Mesothelial cell of epicardium (in vitro differentiated cells): ENCODE measurements at regions not wholly inside any gene's neighbourhood (a gene's known extent, or its start where the extent isn't known, plus 50 kb on each side); places are given as distances from the start of the nearest gene placed in this dataset.

Experiments used
- DNase-seq, 2 experiments: peaks; one replicate each; pipeline ENCODE4 v3.0.0; 2021; ENCODE audit warnings: low spot score in 2 of 2; ENCODE audit not compliant: unreplicated experiment in 2 of 2
- H3K27ac Mint-ChIP-seq: 2 replicates; pipeline ENCODE4 v1.8.0; 2021; ENCODE audit warnings: mixed read lengths
- H3K27me3 Mint-ChIP-seq: 2 replicates; pipeline ENCODE4 v1.8.0; 2021; ENCODE audit warnings: low read depth, mixed read lengths
- H3K36me3 Mint-ChIP-seq: 2 replicates; pipeline ENCODE4 v1.8.0; 2021; ENCODE audit warnings: mixed read lengths
- H3K4me1 Mint-ChIP-seq: 2 replicates; pipeline ENCODE4 v1.8.0; 2021; ENCODE audit warnings: mixed read lengths
- H3K4me3 Mint-ChIP-seq: 2 replicates; pipeline ENCODE4 v1.8.0; 2021; ENCODE audit warnings: mild to moderate bottlenecking, moderate library complexity, mixed read lengths
- H3K9me3 Mint-ChIP-seq: 2 replicates; pipeline ENCODE4 v1.8.0; 2021; ENCODE audit warnings: mixed read lengths
- TF ChIP-seq, protein P1 (sequence below): fragments of 200-600 bp; sonication (generic); IDR thresholded peaks from one replicate; pipeline ENCODE4 v1.5.0; 2021; ENCODE audit warnings: antibody characterized with exemption; ENCODE audit not compliant: unreplicated experiment

DNA sequence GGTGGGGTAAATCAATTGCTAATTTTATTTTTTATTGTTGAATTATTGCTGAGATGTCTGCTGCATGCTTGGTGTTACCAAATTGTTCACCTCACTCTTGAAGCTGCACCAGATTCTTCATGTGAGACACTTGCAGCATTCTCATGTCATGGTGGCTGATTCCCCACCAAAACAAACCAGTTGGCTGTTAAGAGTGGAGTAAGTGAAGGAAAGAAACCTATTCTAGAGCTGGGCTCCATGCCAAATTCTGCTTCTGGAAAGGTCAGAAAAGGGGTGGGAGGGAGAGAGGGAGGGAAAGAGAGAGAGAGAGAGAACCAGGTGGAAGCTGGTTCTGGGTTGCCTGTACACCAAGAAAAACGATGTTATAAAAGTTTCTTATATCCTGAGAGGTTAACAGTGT is 317.5 kb upstream of the THRB start:
- H3K4me1 Mint-ChIP-seq: peaks cover 8% of the 10 kb centered on the region
- TF ChIP-seq, protein P1, sequence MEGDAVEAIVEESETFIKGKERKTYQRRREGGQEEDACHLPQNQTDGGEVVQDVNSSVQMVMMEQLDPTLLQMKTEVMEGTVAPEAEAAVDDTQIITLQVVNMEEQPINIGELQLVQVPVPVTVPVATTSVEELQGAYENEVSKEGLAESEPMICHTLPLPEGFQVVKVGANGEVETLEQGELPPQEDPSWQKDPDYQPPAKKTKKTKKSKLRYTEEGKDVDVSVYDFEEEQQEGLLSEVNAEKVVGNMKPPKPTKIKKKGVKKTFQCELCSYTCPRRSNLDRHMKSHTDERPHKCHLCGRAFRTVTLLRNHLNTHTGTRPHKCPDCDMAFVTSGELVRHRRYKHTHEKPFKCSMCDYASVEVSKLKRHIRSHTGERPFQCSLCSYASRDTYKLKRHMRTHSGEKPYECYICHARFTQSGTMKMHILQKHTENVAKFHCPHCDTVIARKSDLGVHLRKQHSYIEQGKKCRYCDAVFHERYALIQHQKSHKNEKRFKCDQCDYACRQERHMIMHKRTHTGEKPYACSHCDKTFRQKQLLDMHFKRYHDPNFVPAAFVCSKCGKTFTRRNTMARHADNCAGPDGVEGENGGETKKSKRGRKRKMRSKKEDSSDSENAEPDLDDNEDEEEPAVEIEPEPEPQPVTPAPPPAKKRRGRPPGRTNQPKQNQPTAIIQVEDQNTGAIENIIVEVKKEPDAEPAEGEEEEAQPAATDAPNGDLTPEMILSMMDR: no peak
- no peaks in the 10 kb centered on the region for H3K27me3 Mint-ChIP-seq

DNA sequence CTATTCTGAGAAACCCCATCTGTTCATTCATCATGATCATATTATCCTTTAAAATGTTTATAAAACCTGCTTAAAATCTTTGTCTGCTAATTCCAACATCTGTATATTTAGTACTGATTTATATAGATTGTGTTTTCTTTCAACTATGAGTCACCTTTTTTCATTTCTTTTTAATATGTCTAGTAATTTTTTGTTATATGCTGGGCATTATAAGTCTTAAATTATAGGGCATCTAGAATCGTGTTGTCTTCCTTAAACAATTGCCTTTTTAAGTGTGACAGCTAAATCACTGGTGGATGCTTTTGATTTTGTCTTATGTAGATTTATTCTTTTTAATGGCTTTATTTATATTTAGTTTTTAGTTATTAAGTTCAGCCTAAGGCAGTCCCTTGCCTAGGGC is 323.4 kb upstream of the THRB start:
- TF ChIP-seq, protein P1: no peak
- H3K27me3 Mint-ChIP-seq: no peaks in the 10 kb centered on the region
- DNase-seq: no peak
- H3K9me3 Mint-ChIP-seq: peaks cover 21% of the 10 kb centered on the region
- H3K4me1 Mint-ChIP-seq: peaks cover 4% of the 10 kb centered on the region
- no peak overlapping the region for H3K27ac Mint-ChIP-seq
- H3K4me3 Mint-ChIP-seq: no peak overlapping the region
- H3K36me3 Mint-ChIP-seq: peaks cover 7% of the 10 kb centered on the region

More for the DNA sequence above, 317.5 kb upstream of the THRB start:
- H3K27ac Mint-ChIP-seq: no peak overlapping the region
- H3K4me3 Mint-ChIP-seq: no peak overlapping the region
- H3K36me3 Mint-ChIP-seq: no peaks in the 10 kb centered on the region
- DNase-seq: no peak
- peaks cover 20% of the 10 kb centered on the region for H3K9me3 Mint-ChIP-seq

DNA sequence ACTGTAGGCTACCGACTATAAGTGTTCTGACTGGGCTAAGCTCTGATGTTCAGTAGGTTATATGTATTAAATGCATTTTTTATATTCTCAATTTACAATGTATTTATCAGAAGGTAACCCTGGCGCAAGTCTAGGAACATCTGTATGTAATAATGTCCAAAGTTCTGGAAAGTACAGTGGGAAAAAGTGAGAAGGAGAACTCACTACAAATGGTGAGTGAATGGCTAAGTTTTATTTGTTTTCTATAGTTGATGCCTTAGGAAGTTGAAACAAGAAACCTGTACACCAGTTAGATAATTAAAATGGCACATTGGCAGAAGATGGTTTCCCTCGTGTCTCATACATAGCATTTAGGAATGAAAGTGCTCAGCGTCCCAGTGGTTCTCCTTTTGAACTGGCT is 333.4 kb upstream of the THRB start:
- H3K36me3 Mint-ChIP-seq: no peaks in the 10 kb centered on the region
- peaks cover 20% of the 10 kb centered on the region for H3K4me1 Mint-ChIP-seq
- no peak for DNase-seq
- peak overlapping the region; percentile 86 for H3K4me3 Mint-ChIP-seq
- H3K9me3 Mint-ChIP-seq: no peaks in the 10 kb centered on the region
- TF ChIP-seq, protein P1: no peak
- peaks cover 25% of the 10 kb centered on the region for H3K27me3 Mint-ChIP-seq
- H3K27ac Mint-ChIP-seq: no peak overlapping the region

DNA sequence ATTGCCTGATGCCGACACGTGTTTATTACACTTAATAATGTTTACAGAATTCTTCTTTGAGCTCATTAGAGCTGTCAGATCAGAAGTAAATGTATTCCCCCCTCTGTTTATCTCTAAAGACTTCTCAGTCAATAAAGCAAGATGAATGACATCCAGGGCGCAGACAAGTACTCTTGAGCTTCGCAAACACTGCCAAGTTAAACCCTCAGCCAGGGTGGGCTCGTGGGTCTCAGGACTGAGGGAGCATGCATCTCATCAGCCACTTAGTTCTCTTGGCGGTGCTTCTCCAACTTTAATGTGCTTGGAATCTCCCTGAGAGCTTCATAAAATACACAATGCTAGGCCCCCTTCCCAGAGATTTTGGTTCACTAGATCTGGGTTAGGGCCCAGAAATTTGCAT is 333.9 kb upstream of the THRB start:
- Mint-ChIP-seq H3K27ac (no peak overlapping the region), H3K9me3 (no peaks in the 10 kb centered on the region), H3K36me3 (no peaks in the 10 kb centered on the region), H3K27me3 (peaks cover 25% of the 10 kb centered on the region), H3K4me1 (peaks cover 20% of the 10 kb centered on the region), H3K4me3 (peak overlapping the region; percentile 86)
- TF ChIP-seq, protein P1: no peak
- DNase-seq: no peak

DNA sequence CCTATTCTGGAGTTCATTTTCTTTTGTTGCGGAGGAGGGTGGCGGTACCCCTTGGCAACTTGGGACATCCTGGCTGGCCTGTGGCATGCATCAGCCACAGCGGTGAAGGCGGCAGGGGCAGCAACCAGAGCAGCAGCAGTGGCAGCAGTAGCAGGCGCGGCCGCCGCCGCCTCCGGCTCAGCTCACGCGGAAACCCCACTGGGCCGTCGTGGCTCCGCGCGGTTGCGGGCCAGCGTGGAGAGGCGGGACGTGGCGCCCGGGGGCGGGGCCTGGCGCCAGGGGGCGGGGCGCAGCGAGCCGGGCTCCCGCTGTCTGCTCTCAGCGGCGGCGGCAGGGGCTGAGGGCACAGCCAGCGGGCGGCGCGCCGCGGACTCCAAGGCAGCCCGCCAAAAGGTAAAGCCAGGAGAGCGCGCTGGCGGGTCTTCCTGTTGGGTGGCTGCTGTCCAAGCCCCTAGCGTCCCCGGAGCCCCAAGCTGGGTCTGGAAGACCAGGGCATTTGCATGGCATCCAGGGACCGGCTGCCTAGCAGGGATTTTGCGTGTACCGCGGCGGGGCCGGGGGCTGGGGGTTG is 334.4 kb upstream of the THRB start:
- Mint-ChIP-seq H3K36me3 (no peaks in the 10 kb centered on the region), H3K4me1 (peaks cover 20% of the 10 kb centered on the region), H3K27me3 (peaks cover 25% of the 10 kb centered on the region), H3K27ac (no peak overlapping the region), H3K9me3 (no peaks in the 10 kb centered on the region), H3K4me3 (peak overlapping the region; percentile 86)
- DNase-seq: peak; percentile 42 to 78
- TF ChIP-seq, protein P1: no peak
